Hematopoietic multipotent progenitor cell treated with erythropoietin and hydrocortisone succinate and interleukin-3 and kit ligand, for 6 days (in vitro differentiated cells): ENCODE measurements at regions not wholly inside any gene's neighbourhood (a gene's known extent, or its start where the extent isn't known, plus 50 kb on each side); places are given as distances from the start of the nearest gene placed in this dataset.
A peak's percentile ranks its signal among the peaks of the same experiment; 100 is the strongest.

Experiments
- DNase-seq: peaks from one replicate; pipeline ENCODE4 v3.0.0-alpha.2; 2015

- DNase-seq: no peak
Observed at GRCh38 chr3:178244733-178245709, 291.2 kb upstream of the KCNMB2 start.

GRCh38 chr3:178246004-178246403 is 290.2 kb upstream of the KCNMB2 start:
- no peak for DNase-seq

- no peak for DNase-seq
Observed at GRCh38 chr3:178255315-178255714, 280.9 kb upstream of the KCNMB2 start.

GRCh38 chr3:178257491-178257890 is 278.7 kb upstream of the KCNMB2 start:
- DNase-seq: no peak

GRCh38 chr3:178258121-178258520 is 278.1 kb upstream of the KCNMB2 start:
- DNase-seq: no peak

- peak; percentile 20 for DNase-seq
Observed at GRCh38 chr3:178259703-178260102, 276.5 kb upstream of the KCNMB2 start.

- DNase-seq: peak; percentile 89
Observed at GRCh38 chr3:178260887-178261565, 275.2 kb upstream of the KCNMB2 start.

GRCh38 chr3:178263236-178263916 is 272.9 kb upstream of the KCNMB2 start:
- peak; percentile 72 for DNase-seq

GRCh38 chr3:178267158-178267844 is 268.9 kb upstream of the KCNMB2 start:
- no peak for DNase-seq

- DNase-seq: no peak
Observed at GRCh38 chr3:178270838-178271237, 265.4 kb upstream of the KCNMB2 start.

GRCh38 chr3:178271740-178272387 is 264.4 kb upstream of the KCNMB2 start:
- peak; percentile 20 for DNase-seq

- no peak for DNase-seq
Observed at GRCh38 chr3:178272841-178273240, 263.4 kb upstream of the KCNMB2 start.

- DNase-seq: no peak
Observed at GRCh38 chr3:178274711-178275110, 261.5 kb upstream of the KCNMB2 start.

GRCh38 chr3:178275311-178275710 is 260.9 kb upstream of the KCNMB2 start:
- DNase-seq: no peak

GRCh38 chr3:178275793-178276192 is 260.4 kb upstream of the KCNMB2 start:
- DNase-seq: no peak

- DNase-seq: no peak
Observed at GRCh38 chr3:178277605-178278004, 258.6 kb upstream of the KCNMB2 start.

GRCh38 chr3:178283561-178283960 is 252.7 kb upstream of the KCNMB2 start:
- DNase-seq: no peak

GRCh38 chr3:178284181-178284580 is 252.1 kb upstream of the KCNMB2 start:
- no peak for DNase-seq

GRCh38 chr3:178288074-178288473 is 248.2 kb upstream of the KCNMB2 start:
- no peak for DNase-seq

- peak; percentile 55 for DNase-seq
Observed at GRCh38 chr3:178289544-178290160, 246.6 kb upstream of the KCNMB2 start.

GRCh38 chr3:178291574-178292370 is 244.5 kb upstream of the KCNMB2 start:
- no peak for DNase-seq
